ENCODE measurements at regions not wholly inside any gene's neighbourhood (a gene's known extent, or its start where the extent isn't known, plus 50 kb on each side); places are given as distances from the start of the nearest gene placed in this dataset.
"Not testable (repeated sequence)": the region's sequence is repeated elsewhere in the genome, so short reads cannot be mapped to it uniquely, and the experiment has no call there.

DNA sequence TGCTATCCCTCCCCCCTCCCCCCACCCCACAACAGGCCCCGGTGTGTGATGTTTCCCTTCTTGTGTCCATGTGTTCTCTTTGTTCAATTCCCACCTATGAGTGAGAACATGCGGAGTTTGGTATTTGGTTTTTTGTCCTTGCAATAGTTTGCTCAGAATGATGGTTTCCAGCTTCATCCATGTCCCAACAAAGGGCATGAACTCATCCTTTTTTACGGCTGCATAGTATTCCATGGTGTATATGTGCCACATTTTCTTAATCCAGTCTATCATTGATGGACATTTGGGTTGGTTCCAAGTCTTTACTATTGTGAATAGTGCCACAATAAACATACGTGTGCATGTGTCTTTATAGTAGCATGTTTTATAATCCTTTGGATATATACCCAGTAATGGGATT is 98.3 kb upstream of the DPH5 start:
- DNase-seq: not testable (repeated sequence)

DNA sequence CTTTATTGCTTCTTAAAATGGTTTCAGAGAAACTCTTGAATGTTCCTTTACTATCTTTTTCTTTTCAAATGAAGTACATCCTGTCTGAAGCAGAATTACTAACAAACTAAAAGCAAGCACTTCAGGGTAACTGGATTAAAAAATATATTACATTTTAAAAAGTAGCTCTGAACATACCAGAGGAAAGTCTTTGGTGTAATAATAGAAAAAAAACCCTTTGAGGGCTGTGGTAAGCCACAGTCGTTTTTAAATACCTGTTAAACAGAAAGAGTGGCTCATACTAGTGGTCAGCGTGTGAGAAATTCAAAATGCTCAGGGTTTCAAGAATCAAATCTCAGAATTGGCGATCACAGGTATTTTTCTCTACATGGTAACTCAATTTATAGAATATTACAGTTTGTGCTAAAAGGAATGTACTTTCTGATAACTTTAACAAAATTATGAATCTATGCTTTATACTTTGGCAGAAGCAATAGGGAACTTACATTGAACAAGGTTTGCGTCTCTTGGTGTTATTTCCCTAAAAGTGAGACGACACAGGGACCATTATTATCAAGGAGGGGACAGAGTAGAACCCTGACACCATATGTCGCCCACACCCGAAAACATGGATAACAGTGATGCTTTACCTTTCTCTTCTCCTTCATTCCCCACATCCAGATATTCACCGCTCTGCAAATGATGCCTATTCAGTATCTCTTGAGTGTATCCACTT is 97.0 kb upstream of the DPH5 start:
- DNase-seq: no peak

DNA sequence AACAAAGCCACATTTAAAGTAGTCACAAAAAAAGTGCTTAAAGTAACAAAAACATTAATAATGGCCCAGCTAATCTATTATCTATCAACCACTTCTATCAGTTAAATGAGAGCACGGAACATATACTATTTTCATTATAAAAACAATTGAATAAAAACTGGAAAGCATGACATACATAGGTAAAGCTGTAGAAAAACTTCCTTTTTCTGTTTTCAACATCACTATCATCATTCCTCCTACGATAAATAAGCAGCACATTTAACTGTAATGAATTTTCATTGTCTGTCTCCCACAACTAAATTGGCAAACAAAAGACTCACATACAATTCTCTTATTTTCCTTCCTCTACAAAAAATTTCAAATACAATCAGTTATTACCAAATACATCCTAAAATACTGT is 96.4 kb upstream of the DPH5 start:
- DNase-seq: no peak

DNA sequence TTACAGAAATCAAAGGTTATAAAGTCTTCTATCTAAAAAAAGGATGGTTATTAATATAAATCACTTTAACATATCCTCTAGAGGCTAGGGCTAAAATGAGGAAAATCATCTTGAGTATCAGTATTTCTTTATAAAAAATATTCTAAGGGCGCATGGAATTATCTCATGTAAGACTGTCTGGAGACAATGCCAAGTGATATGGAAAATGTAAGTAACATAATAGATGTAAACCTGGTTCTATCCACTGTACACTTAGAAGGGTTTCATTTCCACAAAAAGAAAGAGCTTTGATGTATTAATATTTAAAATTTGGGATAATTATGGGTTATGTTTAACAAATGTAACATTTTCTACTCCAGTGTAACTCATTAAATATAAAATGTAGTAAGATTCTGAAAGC is 95.9 kb upstream of the DPH5 start:
- no peak for DNase-seq

DNA sequence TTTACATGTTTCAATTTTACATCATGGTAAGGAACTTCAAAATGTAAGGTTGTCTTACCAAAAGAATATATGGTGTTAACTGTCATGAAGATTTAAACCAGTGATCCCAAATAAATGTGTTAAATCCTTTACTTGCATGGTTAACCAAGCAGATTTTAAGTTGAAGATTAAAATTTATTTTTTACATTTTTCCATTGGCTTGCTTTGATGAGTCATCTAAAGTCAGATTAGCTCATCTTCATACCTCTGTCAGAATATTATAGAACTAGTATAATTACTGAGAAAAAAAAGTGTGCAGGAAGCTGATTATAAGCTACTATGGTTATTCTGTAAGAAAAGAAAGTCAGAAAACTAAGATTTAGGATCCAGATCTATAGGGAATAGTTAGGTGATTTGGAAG is 95.3 kb upstream of the DPH5 start:
- DNase-seq: no peak

DNA sequence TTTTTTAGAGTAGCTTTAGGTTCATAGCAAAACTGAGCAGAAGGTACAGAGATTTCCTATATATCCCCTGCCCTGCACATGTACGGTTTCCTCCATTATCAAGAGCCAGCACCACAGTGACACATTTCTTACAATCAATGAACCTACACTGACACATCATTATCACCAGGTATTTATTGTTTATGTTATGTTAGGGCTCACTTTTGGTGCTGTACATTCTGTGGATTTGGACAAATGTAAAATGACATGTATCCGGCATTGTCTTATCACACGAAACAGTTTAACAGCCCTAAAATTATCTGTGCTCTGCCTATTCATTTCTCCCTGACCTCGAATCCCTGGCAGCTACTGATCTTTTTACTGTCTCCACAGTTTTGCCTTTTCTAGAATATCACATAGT is 93.7 kb upstream of the DPH5 start:
- no peak for DNase-seq

DNA sequence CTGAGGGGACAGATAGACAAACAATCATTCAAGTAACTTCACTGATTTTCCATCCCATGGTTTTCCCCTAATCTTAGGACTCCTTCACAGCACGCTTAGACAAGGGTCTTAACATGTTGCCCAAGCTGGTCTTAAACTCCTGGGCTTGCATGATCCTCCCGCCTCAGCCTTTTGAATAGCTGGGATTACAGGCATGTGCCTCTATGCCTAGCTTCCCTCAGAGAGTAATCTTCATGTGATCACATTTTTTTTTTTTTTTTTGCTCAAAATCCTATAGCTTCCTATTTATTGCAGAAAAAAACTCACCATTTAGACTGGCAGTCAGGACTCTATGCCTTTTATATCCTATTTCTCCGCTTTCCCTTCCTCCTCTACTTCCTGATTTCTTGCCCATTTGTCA is 90.4 kb upstream of the DPH5 start:
- DNase-seq: no peak

DNA sequence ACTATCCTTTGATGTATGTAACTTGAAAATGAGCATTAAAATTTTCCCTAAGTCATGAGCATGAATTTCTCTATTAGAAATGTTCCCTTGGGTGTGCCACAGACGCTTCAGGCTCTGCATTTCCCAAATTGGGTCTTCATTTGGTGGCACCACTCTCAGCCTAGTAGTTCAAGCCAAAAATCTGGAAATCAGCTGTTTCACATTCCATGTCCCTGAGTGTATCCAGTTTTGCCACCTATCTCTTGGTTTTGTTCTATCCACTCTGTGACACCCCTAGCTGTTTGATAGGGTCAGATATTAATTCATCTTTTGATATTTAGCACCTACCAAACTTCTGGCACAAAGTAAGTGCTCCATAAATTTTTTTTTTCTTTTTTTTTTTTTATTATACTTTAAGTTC is 89.5 kb upstream of the DPH5 start:
- DNase-seq: no peak

DNA sequence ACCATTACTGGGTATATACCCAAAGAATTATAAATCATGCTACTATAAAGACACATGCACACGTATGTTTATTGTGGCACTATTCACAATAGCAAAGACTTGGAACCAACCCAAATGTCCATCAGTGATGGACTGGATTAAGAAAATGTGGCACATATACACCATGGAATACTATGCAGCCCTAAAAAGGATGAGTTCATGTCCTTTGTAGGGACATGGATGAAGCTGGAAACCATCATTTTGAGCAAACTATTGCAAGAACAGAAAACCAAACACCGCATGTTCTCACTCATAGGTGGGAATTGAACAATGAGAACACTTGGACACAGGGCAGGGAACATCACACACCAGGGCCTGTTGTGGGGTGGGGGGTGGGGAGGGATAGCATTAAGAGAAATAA is 88.5 kb upstream of the DPH5 start:
- not testable (repeated sequence) for DNase-seq

DNA sequence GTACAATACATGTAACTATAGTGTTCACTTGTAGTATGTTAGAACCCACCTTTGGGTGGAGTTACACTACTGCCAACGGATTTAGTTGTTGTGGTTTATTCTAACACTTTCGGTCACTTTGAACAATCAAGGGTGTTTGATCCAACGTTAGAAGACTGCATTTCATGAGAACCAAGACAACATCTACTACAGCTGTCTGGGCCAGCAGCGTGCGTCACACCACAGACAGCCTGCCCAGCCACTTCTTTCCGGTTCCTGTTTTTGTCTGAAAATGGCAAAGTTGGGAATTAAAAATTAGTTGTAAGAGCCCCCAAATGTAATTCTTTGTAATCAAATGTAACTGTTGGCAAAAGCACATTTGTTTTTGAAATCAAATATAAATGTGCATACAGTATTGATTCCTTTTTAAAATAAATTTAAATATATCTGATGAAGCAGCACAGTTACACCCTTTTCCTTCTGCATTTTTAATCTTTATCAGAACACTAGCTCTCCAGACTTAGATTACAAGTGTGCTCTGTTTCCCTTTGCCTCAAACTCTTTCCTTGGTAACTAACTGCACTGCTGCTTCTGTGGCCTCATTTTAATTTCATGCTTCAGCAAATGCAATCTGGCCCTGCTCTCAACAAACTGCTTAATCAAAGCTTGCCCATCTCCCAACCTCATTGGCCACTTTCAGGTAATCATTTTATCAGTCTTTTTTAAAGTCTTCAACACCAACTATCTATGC is 86.6 kb upstream of the DPH5 start:
- DNase-seq: peak in 4 of 56 donors; percentile 4 to 18 (median 10)

DNA sequence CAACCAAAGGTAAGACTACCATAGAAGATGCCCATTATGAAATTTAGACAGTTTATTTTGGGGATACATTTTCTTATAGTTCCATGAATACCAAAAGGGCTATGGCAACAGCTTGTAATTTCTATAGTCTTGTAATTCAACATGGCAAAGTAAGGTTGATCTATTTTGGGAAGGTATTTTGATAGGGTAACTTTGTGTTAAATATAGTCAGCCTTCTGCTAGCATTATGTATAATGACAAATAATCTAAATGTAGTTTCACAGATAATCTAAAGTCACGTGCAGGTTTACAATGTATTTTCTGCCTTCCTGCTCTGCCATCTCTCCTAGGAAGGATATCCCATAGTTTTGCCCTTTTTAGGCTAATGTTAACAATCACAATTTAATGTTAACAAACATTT is 85.9 kb upstream of the DPH5 start:
- no peak for DNase-seq

DNA sequence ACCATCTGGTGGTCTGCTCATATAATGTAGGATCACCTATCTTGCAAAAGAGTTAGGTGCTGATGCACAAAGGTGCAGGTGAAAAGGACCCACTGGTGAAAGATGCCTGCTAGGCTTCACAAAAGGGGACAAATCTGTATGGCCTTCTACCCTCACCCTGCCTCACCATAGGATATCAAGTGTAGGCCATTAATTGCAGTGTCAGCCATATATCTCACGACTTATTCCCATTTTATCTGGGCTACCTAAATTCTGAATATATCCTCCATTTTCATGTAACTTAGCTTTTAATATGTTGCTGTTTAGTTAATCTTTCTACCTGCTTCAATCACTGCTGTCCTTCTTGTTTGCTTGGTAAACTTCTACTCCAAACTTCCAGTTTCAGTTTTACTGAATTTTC is 84.2 kb upstream of the DPH5 start:
- DNase-seq: no peak

DNA sequence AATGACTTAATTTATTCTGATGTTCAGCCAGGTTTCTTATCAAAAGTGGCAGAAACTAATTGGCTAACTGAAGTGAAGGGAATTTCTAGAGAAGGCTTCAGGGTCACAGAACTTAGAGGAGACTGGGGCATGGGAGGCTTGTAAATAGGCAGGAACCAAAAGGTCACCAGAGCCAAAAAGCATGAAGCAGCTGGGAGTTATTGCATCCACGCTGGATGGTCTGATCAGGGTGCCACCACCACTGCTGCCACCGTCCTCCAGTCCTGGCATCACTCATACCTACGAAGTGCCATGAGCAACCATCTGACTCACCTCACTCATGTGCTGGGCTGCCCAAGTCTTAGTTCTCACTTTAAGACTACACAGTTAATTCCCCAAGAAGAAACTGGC is 82.5 kb upstream of the DPH5 start:
- DNase-seq: no peak

DNA sequence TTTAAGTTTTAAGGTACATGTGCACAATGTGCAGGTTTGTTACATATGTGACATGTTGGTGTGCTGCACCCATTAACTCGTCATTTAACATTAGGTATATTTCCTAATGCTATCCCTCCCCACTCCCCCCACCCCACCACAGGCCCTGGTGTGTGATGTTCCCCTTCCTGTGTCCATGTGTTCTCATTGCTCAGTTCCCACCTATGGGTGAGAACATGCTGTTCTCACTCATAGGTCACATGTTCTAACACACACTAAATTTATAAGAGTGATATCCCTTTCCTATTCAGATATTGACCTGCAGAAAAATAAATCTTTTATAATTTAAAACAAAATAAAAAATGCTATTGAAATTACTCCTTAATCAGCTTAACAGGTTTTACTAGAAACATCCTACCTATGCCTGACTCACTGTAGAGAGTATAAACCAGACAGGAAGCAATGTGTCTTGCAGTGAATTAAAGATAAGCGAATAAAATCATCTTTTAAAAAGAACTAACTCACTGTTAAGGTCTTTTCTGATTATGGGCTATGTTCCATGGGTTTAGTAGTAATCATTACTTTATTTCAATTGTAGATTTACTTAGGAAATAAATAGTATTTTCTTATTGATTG is 82.0 kb upstream of the DPH5 start:
- DNase-seq: no peak

DNA sequence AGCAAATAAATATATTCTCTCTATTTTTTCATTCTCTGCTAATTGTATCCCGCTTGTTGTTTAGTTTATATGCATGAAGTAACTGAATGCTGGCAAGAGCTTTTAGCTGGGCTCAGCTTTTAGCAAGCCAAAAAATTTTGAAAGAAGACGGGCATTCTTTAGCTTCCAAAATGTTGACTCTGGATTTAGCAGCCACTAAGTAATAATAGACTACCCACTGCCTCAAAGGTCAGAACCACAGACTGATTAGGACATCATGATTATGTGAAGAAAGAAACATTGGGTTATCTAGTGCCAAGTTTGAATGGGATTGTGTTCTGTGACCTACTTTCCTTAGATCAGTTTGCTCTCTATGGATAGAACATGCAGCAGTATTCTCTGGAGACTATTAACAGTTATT is 80.3 kb upstream of the DPH5 start:
- no peak for DNase-seq

DNA sequence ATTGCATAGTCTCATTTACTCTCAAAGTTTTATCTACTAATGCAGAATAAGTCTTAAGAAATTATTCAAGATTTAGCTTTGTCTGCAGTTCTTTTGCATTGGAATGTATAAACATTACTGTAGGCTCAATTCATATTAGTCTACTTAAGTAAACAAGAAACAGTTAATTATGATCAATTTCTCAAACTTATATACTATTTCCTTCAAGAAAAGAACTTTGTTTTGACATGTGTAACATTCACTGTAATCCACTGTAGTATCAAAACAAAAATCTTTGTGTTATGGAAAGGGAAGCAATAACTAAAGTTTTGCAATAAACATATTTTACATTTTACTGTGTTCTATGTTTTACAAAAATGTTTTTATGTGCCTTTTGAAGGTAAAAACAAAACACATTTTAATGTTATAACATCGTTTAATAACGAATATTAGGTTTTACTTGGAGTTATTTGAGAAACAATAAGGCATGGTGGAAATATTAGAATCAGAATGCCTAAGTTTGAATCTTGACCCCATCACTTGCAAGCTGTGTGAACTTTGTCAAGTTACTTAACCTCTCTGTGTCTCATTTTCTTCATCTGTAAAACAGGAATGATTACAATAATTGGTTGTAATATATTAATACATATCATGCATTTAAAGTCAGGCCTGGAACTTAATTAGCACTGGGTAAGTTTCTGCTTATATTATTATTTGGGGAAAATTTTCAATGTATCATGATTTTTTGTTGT is 77.0 kb upstream of the DPH5 start:
- no peak for DNase-seq

DNA sequence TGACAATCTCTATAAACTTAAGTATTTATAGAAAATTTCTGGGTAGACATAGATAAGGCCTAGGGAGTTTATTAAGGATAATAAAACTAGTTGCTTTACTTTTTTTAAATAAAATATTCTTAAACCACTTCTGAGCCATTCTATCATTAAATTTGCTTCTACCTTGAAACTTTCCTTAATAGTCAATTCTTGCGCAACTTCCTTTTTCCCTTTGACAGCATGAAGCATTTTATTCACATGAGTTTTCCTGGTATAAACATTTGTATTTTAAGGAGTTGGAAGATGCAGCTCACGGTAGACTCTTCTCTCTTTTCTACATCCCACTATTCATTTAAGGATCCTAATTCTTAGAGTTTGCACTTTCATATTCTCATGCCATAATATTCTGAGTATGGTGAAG is 75.8 kb upstream of the DPH5 start:
- DNase-seq: no peak

DNA sequence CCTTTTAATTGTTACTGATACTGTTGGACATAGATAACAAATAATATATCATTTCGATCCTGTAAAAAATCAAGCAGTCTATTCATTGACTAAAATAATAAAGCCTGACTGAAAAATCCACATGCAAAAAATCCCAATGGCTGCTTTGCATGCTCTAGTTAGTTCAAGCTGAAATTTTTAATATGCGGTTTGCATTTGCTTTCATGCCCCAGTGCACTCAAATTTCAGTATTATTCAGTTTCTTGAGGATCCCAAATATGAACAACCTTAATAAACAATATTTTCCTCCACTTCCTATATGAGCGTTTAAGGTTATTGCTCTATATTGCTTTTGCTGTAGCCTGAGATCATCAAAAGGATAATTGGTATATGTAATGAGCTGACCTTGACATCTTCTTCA is 75.1 kb upstream of the DPH5 start:
- no peak for DNase-seq

DNA sequence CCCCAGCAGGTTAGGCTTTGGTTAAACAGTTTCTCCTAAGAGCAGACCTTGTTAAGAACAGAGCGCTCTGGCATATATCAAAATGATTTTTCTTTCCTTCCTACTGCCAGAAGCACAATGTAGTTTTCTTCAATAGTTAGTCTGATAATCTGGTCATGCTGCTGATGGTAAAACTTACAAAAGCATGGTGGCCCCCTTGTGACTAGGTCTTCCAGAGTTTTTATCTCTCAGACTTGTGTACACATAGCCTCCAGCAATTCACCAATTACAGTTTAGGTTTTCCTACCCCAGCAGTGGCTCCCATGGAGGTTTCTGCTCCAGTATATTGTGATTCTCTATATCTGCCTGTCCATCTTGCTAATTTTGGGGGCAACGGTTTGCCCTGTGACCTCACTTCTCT is 73.3 kb upstream of the DPH5 start:
- DNase-seq: no peak

DNA sequence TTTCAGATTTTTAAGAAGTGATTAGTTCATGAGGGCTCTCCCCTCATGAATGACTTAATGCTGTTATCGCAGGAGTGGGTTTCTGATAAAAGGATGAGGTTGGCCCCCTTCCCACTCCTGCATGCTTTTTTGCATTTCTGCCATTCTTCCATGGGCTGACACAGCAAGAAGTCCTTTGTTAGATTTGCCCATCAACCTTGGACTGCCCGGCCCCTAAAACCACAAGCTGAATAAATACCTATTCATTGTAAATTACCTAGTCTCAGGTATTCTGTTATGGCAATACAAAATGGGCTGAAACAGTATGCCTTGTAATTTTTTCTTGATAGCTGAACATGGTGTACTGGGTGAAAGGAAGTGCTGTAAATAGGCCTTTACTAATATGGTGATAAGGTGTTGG is 72.7 kb upstream of the DPH5 start:
- no peak for DNase-seq

DNA sequence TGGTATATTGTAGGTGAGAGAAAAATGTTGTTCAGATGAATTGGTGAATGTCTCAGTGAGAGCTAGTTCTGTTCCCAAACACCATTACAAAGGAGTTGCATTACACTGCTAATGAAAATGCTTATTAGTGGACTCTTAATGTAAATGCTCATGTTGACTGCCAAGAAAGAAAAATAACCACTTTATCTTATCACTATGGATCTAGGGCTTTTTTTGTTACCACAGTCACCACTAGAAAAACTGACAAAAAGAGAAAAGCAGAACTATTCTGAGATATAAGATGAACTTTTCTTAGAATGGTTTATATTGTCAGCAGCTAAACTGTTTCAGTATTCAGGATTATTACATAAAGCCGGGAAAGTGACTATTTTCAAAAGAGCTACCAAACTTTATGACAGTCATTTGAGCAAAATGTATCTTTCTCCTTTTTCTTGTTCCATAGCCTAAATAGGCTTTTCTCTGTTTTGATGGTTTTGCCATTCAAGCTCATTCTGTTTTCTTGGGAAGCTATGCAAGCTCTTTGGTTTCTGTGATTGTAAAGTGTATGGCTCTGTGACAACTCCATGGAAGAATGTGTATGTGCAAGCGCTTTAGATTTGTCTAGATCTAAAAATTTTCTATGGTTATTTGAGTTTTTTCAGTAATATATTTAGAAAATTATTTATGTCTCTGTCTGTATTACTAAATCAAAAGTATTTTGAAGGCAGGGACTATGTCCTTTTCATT is 64.2 kb upstream of the DPH5 start:
- no peak for DNase-seq

DNA sequence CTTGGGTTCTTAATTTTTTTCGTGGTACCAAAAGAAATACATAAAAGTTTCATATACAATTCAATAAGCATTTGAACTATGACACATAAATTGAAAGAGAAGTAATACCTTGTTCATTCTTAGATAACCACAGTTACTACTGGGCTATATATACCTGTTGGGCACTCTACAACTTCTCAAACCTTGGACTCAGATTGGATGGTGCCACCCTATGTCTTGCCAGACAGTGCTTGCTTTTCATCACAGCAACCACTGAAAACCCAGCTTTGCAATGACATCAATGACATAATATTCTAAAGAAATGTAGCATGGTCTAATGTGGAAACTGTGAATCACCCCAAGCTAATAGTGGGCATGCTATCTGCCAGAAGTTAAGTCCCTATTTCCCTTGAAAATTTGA is 62.8 kb upstream of the DPH5 start:
- DNase-seq: no peak

Measured in nucleus accumbens (tissue), 56 donors.